GM23248 (cell line): ENCODE measurements at regions not wholly inside any gene's neighbourhood (a gene's known extent, or its start where the extent isn't known, plus 50 kb on each side); places are given as distances from the start of the nearest gene placed in this dataset.

Experiments used
- DNase-seq: peaks from one replicate; pipeline ENCODE4 v3.0.0-alpha.2; 2015
- H2AFZ ChIP-seq: fragments of 200-600 bp; sonication (generic); 2 replicates; pipeline ENCODE4 v1.6.1; 2016; ENCODE audit warnings: antibody characterized with exemption
- H3F3A ChIP-seq: fragments of 200-600 bp; sonication (generic); 2 replicates; pipeline ENCODE4 v1.6.1; 2016; ENCODE audit warnings: mild to moderate bottlenecking, antibody characterized with exemption, mixed run types; ENCODE audit not compliant: insufficient read depth
- H3K27ac ChIP-seq: fragments of 200-600 bp; sonication (generic); 2 replicates; pipeline ENCODE4 v1.5.1; 2016; ENCODE audit warnings: mild to moderate bottlenecking
- H3K27me3 ChIP-seq: fragments of 200-600 bp; sonication (generic); replicated peaks from 2 replicates; pipeline ENCODE4 v1.6.1; 2016; ENCODE audit warnings: mild to moderate bottlenecking; ENCODE audit not compliant: insufficient read depth
- H3K36me3 ChIP-seq: fragments of 200-600 bp; sonication (generic); 2 replicates; pipeline ENCODE4 v1.6.1; 2016; ENCODE audit warnings: low read depth, mild to moderate bottlenecking
- H3K4me1 ChIP-seq: fragments of 200-600 bp; sonication (generic); 2 replicates; pipeline ENCODE4 v1.6.1; 2016; ENCODE audit warnings: mild to moderate bottlenecking; ENCODE audit not compliant: insufficient read depth
- H3K4me2 ChIP-seq: fragments of 200-600 bp; sonication (generic); one replicate; pipeline ENCODE4 v1.6.1; 2016; ENCODE audit warnings: mild to moderate bottlenecking; ENCODE audit not compliant: unreplicated experiment
- H3K4me3 ChIP-seq: fragments of 200-600 bp; sonication (generic); 2 replicates; pipeline ENCODE4 v1.5.1; 2016; ENCODE audit warnings: mild to moderate bottlenecking
- H3K79me2 ChIP-seq: fragments of 200-600 bp; sonication (generic); 2 replicates; pipeline ENCODE4 v1.6.1; 2016; ENCODE audit warnings: mild to moderate bottlenecking; ENCODE audit not compliant: insufficient read depth
- H3K9ac ChIP-seq: fragments of 200-600 bp; sonication (generic); 2 replicates; pipeline ENCODE4 v1.6.1; 2016; ENCODE audit warnings: mild to moderate bottlenecking
- H3K9me2 ChIP-seq: fragments of 200-600 bp; sonication (generic); 2 replicates; pipeline ENCODE4 v1.6.1; 2016; ENCODE audit warnings: mixed run types, mild to moderate bottlenecking, moderate library complexity; ENCODE audit not compliant: insufficient read depth
- H3K9me3 ChIP-seq: fragments of 200-600 bp; sonication (generic); one replicate; pipeline ENCODE4 v1.6.1; 2017; ENCODE audit warnings: low read depth
- H4K20me1 ChIP-seq: fragments of 200-600 bp; sonication (generic); 2 replicates; pipeline ENCODE4 v1.6.0; 2016; ENCODE audit not compliant: insufficient read depth
- EZH2 ChIP-seq: fragments of 200-600 bp; sonication (generic); IDR thresholded peaks from 2 replicates; pipeline ENCODE4 v1.6.1; 2018; ENCODE audit warnings: antibody characterized with exemption, mild to moderate bottlenecking; ENCODE audit not compliant: insufficient read depth, poor library complexity, severe bottlenecking
- EZH2phosphoT487 ChIP-seq: fragments of 200-600 bp; sonication (generic); IDR thresholded peaks from 2 replicates; pipeline ENCODE4 v1.6.1; 2018; ENCODE audit warnings: antibody characterized with exemption, moderate library complexity, mild to moderate bottlenecking, low read depth; ENCODE audit not compliant: insufficient read depth
- WGBS, 2 experiments: methylation state at CpG; one replicate each; pipeline ENCODE4 v1.1.6; 2015 to 2017; ENCODE audit warnings: low lambda C conversion rate in 2 of 2, low coverage in 1 of 2; ENCODE audit errors: missing lambda C conversion rate in 2 of 2; 5-methylcytosine and 5-hydroxymethylcytosine counted together
- in situ Hi-C: fragments of 300-500 bp; cut with MboI; formaldehyde crosslinking; loops from 2 replicates; pipeline ENCODE4 v1.15.0; 2020

DNA sequence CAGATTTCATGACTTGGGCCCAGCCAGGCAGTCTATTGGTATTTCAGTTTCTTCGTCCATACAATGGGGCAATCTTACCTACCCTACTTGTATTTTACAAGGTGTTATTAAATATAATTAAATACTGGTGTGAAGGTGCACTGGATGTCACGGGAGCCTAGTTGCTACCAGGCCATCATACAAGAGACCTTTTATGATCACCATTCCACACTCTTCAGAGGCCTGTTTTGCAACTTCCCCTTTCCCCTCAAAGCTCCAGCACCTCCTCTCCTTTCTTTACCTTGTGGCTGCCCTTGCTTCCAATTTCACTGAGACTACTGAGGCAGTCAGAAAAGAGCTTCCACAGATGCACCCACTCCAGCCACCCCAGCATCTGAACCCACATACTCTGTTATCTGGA, 93.8 kb upstream of the HELT start:
- no peak overlapping the region for H3K4me3 ChIP-seq
- no peak overlapping the region for H3K27ac ChIP-seq
- no peaks in the 10 kb centered on the region for H3K36me3 ChIP-seq
- no peaks in the 10 kb centered on the region for H3K9me3 ChIP-seq
- H3K4me1 ChIP-seq: no peaks in the 10 kb centered on the region
- no peaks in the 10 kb centered on the region for H3K27me3 ChIP-seq
- H3K9me2 ChIP-seq: no peaks in the 10 kb centered on the region
- in situ Hi-C loops: no loop called here
- H3K4me2 ChIP-seq: no peak overlapping the region
- H4K20me1 ChIP-seq: no peaks in the 10 kb centered on the region
- H3K79me2 ChIP-seq: no peaks in the 10 kb centered on the region
- 16 to 21% methylated on average over 2 of the region's 2 CpGs for WGBS, 2 experiments
- DNase-seq: no peak
- H3K9ac ChIP-seq: no peak overlapping the region
- H3F3A ChIP-seq: no peaks in the 10 kb centered on the region
- TF ChIP-seq EZH2phosphoT487 (no peak), EZH2 (no peak)
- no peak overlapping the region for H2AFZ ChIP-seq

DNA sequence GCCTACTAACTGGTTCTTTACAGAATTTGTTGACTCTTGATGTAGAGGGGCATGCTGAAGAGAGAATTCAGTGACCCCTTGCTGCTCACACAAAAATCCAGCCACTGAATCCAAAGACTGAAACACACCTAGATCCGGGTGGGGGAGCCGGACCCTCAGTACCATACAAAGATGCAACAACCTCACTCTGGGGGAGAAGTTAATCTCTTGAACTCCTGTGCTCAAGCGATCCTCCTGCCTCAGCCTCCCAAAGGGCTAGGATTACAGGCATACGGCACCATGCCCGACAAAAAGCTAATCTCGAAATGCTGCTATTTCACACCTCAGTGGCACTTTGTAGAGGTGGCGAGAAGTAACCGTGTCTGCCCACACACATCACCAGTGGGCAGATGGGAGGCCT, 88.8 kb upstream of the HELT start:
- Histone ChIP-seq H3K4me3 (no peak overlapping the region), H3K27me3 (no peaks in the 10 kb centered on the region), H3K9me2 (no peaks in the 10 kb centered on the region), H3K4me2 (no peak overlapping the region), H3K9me3 (no peaks in the 10 kb centered on the region), H3K4me1 (no peaks in the 10 kb centered on the region), H3K79me2 (no peaks in the 10 kb centered on the region), H3K27ac (no peak overlapping the region), H3F3A (no peaks in the 10 kb centered on the region), H3K36me3 (no peaks in the 10 kb centered on the region), H4K20me1 (no peaks in the 10 kb centered on the region), H3K9ac (no peak overlapping the region), H2AFZ (no peak overlapping the region)
- no peak for TF ChIP-seq EZH2phosphoT487
- TF ChIP-seq EZH2: no peak
- no peak for DNase-seq
- in situ Hi-C loops: no loop called here
- WGBS, 2 experiments: 61 to 67% methylated on average over 8 of the region's 8 CpGs

- H3K4me2 ChIP-seq: no peak overlapping the region
- H3K4me3 ChIP-seq: no peak overlapping the region
- H3F3A ChIP-seq: no peaks in the 10 kb centered on the region
- H3K9me3 ChIP-seq: no peaks in the 10 kb centered on the region
- no peaks in the 10 kb centered on the region for H3K27me3 ChIP-seq
- H3K4me1 ChIP-seq: no peaks in the 10 kb centered on the region
- H4K20me1 ChIP-seq: no peaks in the 10 kb centered on the region
- no peaks in the 10 kb centered on the region for H3K79me2 ChIP-seq
- H2AFZ ChIP-seq: no peak overlapping the region
- TF ChIP-seq EZH2 (no peak), EZH2phosphoT487 (no peak)
- no peak for DNase-seq
- in situ Hi-C loops: no loop called here
- no peaks in the 10 kb centered on the region for H3K36me3 ChIP-seq
- H3K27ac ChIP-seq: no peak overlapping the region
- H3K9ac ChIP-seq: no peak overlapping the region
- no peaks in the 10 kb centered on the region for H3K9me2 ChIP-seq
Observed at GRCh38 chr4:184930026-184930425, 88.3 kb upstream of the HELT start.

GRCh38 chr4:184932343-184932742, 85.9 kb upstream of the HELT start:
- H3K9me3 ChIP-seq: no peaks in the 10 kb centered on the region
- 34% methylated on average over 7 of the region's 7 CpGs for WGBS, 2 experiments
- TF ChIP-seq EZH2phosphoT487 (no peak), EZH2 (no peak)
- H2AFZ ChIP-seq: no peak overlapping the region
- no peaks in the 10 kb centered on the region for H3K9me2 ChIP-seq
- no peak overlapping the region for H3K27ac ChIP-seq
- no peak overlapping the region for H3K4me3 ChIP-seq
- H4K20me1 ChIP-seq: no peaks in the 10 kb centered on the region
- H3K4me2 ChIP-seq: no peak overlapping the region
- no peaks in the 10 kb centered on the region for H3K36me3 ChIP-seq
- in situ Hi-C loops: no loop called here
- no peaks in the 10 kb centered on the region for H3K4me1 ChIP-seq
- H3F3A ChIP-seq: no peaks in the 10 kb centered on the region
- no peaks in the 10 kb centered on the region for H3K79me2 ChIP-seq
- H3K9ac ChIP-seq: no peak overlapping the region
- no peaks in the 10 kb centered on the region; the same call in 1 of the 2 replicates for H3K27me3 ChIP-seq
- DNase-seq: no peak

DNA sequence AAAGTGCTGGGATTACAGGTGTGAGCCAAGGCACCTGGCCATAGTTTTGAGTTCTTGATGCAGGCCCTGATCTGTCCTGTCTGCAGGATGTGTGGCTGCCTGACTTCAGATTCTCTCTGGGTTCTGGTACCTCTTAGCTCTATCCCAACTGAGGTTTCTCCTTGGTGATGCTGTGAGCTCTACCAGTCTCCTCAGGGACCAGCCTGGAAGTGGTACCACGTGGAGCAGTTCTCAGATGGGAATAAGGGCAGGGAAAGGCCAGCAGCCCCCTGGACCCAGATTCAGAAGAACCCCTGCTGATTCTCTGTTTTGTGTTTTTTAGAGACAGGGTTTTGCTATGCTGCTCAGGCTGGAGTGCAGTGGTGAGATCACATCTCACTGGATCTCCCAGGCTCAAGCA, 85.0 kb upstream of the HELT start:
- DNase-seq: no peak
- TF ChIP-seq EZH2phosphoT487 (no peak), EZH2 (no peak)

More for the DNA sequence above, 85.0 kb upstream of the HELT start:
- Histone ChIP-seq H3F3A (no peaks in the 10 kb centered on the region), H3K4me1 (no peaks in the 10 kb centered on the region), H3K36me3 (no peaks in the 10 kb centered on the region), H3K9ac (no peak overlapping the region), H3K4me2 (no peak overlapping the region), H3K9me2 (no peaks in the 10 kb centered on the region), H3K9me3 (no peaks in the 10 kb centered on the region), H2AFZ (no peak overlapping the region), H3K27ac (no peak overlapping the region), H4K20me1 (no peaks in the 10 kb centered on the region), H3K4me3 (no peak overlapping the region), H3K79me2 (no peaks in the 10 kb centered on the region), H3K27me3 (no peaks in the 10 kb centered on the region; the same call in 1 of the 2 replicates)
- in situ Hi-C loops: no loop called here
- 0% methylated on average over 1 of the region's 1 CpG for WGBS, 2 experiments
